Endodermal cell (in vitro differentiated cells): ENCODE measurements at regions not wholly inside any gene's neighbourhood (a gene's known extent, or its start where the extent isn't known, plus 50 kb on each side); places are given as distances from the start of the nearest gene placed in this dataset.

Source experiments
- DNase-seq: peaks from one replicate; pipeline ENCODE4 v3.0.0-alpha.2; 2017
- H3K27ac ChIP-seq: 2 replicates; pipeline ENCODE4 v1.5.1; 2013; ENCODE audit warnings: mild to moderate bottlenecking, low read depth, low read length, moderate library complexity
- H3K27me3 ChIP-seq: 2 replicates; pipeline ENCODE4 v1.6.1; 2013; ENCODE audit warnings: mild to moderate bottlenecking, low read length, moderate library complexity; ENCODE audit not compliant: insufficient read depth, control insufficient read depth, poor library complexity, severe bottlenecking
- H3K36me3 ChIP-seq: 2 replicates; pipeline ENCODE4 v1.7.0; 2013; ENCODE audit warnings: mild to moderate bottlenecking, low read length, moderate library complexity; ENCODE audit not compliant: control insufficient read depth, insufficient read depth
- H3K4me1 ChIP-seq: one replicate; pipeline ENCODE4 v1.7.0; 2013; ENCODE audit warnings: low read length; ENCODE audit not compliant: control insufficient read depth, insufficient read depth
- H3K4me3 ChIP-seq: 2 replicates; pipeline ENCODE4 v1.5.1; 2013; ENCODE audit warnings: mild to moderate bottlenecking, low read length, moderate library complexity
- H3K9ac ChIP-seq: 2 replicates; pipeline ENCODE4 v1.6.1; 2013; ENCODE audit warnings: mild to moderate bottlenecking, low read length, moderate library complexity; ENCODE audit not compliant: poor library complexity, severe bottlenecking; ENCODE audit errors: extremely low read depth
- H3K9me3 ChIP-seq: 2 replicates; pipeline ENCODE4 v1.6.1; 2013; ENCODE audit warnings: mild to moderate bottlenecking, low read length, moderate library complexity; ENCODE audit not compliant: control insufficient read depth
- H3K27ac Mint-ChIP-seq: 2 replicates; pipeline ENCODE4 v1.8.0; 2020; ENCODE audit warnings: mixed read lengths
- H3K27me3 Mint-ChIP-seq: 2 replicates; pipeline ENCODE4 v1.8.0; 2021; ENCODE audit warnings: mild to moderate bottlenecking, mixed read lengths; ENCODE audit not compliant: insufficient read depth
- H3K36me3 Mint-ChIP-seq: 2 replicates; pipeline ENCODE4 v1.8.0; 2020; ENCODE audit warnings: low read depth, mixed read lengths
- H3K4me1 Mint-ChIP-seq: 2 replicates; pipeline ENCODE4 v1.8.0; 2020; ENCODE audit warnings: mixed read lengths
- H3K4me3 Mint-ChIP-seq: 2 replicates; pipeline ENCODE4 v1.8.0; 2020; ENCODE audit warnings: mild to moderate bottlenecking, moderate library complexity, mixed read lengths
- H3K9me3 Mint-ChIP-seq: 2 replicates; pipeline ENCODE4 v1.8.0; 2020; ENCODE audit warnings: mild to moderate bottlenecking, mixed read lengths
- CTCF ChIP-seq: fragments of 200-600 bp; sonication (generic); conservative IDR thresholded peaks from 2 replicates; pipeline ENCODE4 v1.5.0; 2021; ENCODE audit warnings: antibody characterized with exemption, mild to moderate bottlenecking
- WGBS, 2 experiments: methylation state at CpG; one replicate each; pipeline versions ENCODE4 v1.1.5 to v1.1.7; 2013; ENCODE audit warnings: missing lambda C conversion rate in 2 of 2, mixed read lengths in 1 of 2; ENCODE audit not compliant: insufficient coverage in 1 of 2, insufficient read length in 1 of 2; 5-methylcytosine and 5-hydroxymethylcytosine counted together

DNA sequence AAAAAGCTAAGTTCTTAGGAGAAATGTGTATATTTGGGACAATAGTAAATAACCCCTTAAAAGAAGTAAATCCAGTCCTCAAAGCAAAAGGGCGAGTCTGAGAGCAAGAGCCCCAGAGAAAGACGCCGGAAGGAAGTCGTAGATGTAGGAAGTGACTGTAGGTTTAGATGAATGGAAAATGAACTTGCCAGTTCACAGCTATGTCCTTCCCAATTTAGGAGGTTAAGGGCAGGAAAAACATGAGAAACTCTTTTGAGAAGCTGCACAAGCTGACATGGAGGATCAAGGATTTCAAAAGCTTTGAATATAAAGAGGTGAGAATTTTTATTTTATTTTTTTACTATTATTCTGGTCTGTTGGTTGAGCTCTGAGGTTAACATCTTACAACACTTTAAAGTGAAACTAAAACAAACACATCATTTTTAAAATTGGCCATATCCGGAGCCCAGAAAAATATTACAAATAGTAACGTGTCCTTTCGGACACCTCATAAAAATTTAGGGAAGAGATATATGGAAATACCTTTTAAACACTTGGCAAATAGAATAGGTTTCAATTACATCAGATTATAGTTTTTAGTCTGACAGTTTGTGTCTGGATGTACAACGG lies 1178.6 kb downstream of the MRPL39 start:
- WGBS, 2 experiments, result 89 to 91% methylated on average over 5 to 8 of the region's 8 CpGs
- no peak for TF ChIP-seq CTCF
- Mint-ChIP-seq H3K27me3 (peaks cover 5% of the 10 kb centered on the region), H3K4me3 (no peak overlapping the region), H3K9me3 (peaks cover 25% of the 10 kb centered on the region), H3K36me3 (no peaks in the 10 kb centered on the region), H3K4me1 (no peaks in the 10 kb centered on the region), H3K27ac (no peak overlapping the region)
- H3K27ac ChIP-seq, result no peak overlapping the region
- H3K9me3 ChIP-seq, result peaks cover 7% of the 10 kb centered on the region
- H3K27me3 ChIP-seq, result no peaks in the 10 kb centered on the region
- H3K4me1 ChIP-seq, result no peaks in the 10 kb centered on the region
- H3K9ac ChIP-seq, result no peak overlapping the region
- no peak overlapping the region for H3K4me3 ChIP-seq
- DNase-seq, result no peak
- H3K36me3 ChIP-seq, result no peaks in the 10 kb centered on the region

GRCh38 chr21:24424776-24425175 lies 1182.5 kb downstream of the MRPL39 start:
- DNase-seq, result no peak
- Histone ChIP-seq H3K36me3 (no peaks in the 10 kb centered on the region), H3K27me3 (no peaks in the 10 kb centered on the region), H3K4me1 (no peaks in the 10 kb centered on the region), H3K4me3 (no peak overlapping the region), H3K9ac (no peak overlapping the region), H3K27ac (no peak overlapping the region), H3K9me3 (peaks cover 13% of the 10 kb centered on the region)
- no peak overlapping the region for H3K4me3 Mint-ChIP-seq
- WGBS, 2 experiments, result 83 to 100% methylated on average over 1 to 4 of the region's 4 CpGs
- no peaks in the 10 kb centered on the region for H3K4me1 Mint-ChIP-seq
- H3K9me3 Mint-ChIP-seq, result peaks cover 45% of the 10 kb centered on the region
- peaks cover 12% of the 10 kb centered on the region for H3K27me3 Mint-ChIP-seq
- peaks cover under 1% of the 10 kb centered on the region for H3K36me3 Mint-ChIP-seq
- no peak for TF ChIP-seq CTCF
- no peak overlapping the region for H3K27ac Mint-ChIP-seq

DNA sequence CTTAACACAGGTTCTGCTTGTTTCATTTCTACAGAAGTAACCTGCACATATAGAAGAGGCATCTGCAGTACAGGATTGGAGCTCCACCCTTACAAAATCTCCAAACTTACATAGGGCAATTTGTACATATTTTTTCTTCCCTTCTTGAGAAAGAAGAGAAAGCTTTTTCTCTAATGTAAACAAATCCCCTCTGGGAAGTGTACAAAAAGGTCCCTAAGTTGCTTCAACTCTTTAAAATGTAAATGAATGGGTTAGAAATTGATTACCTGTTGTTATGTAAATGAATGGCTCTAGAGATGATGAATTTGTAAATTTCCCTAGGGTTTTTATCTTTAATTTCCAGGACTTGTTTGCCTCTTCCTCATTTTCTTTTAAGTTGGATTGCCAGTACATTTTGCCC lies 1183.7 kb downstream of the MRPL39 start:
- H3K27ac ChIP-seq, result no peak overlapping the region
- no peaks in the 10 kb centered on the region for H3K36me3 ChIP-seq
- no peaks in the 10 kb centered on the region for H3K4me1 ChIP-seq
- no peak for TF ChIP-seq CTCF
- Mint-ChIP-seq H3K27me3 (peaks cover 14% of the 10 kb centered on the region), H3K27ac (no peak overlapping the region), H3K4me1 (no peaks in the 10 kb centered on the region), H3K36me3 (peaks cover 3% of the 10 kb centered on the region), H3K4me3 (no peak overlapping the region), H3K9me3 (peaks cover 54% of the 10 kb centered on the region)
- H3K4me3 ChIP-seq, result no peak overlapping the region
- no peak for DNase-seq
- no peaks in the 10 kb centered on the region for H3K27me3 ChIP-seq
- no peak overlapping the region for H3K9ac ChIP-seq
- H3K9me3 ChIP-seq, result peaks cover 25% of the 10 kb centered on the region
